ENCODE measurements at regions not wholly inside any gene's neighbourhood (a gene's known extent, or its start where the extent isn't known, plus 50 kb on each side); places are given as distances from the start of the nearest gene placed in this dataset.

GRCh38 chr6:81450180-81450579 lies 302.3 kb downstream of the TENT5A start:
- H3K9me3 ChIP-seq, result no peaks in the 10 kb centered on the region
- H3K27ac ChIP-seq, result no peak overlapping the region
- H3K4me1 ChIP-seq, result no peaks in the 10 kb centered on the region
- no peak for DNase-seq (ENCODE audit: extremely low spot score in 2 of 2)
- no peaks in the 10 kb centered on the region for H3K36me3 ChIP-seq
- H3K27me3 ChIP-seq, result no peaks in the 10 kb centered on the region
- intact Hi-C loops (cut with DNase I), result no loop called here
- H3K4me3 ChIP-seq, result no peak overlapping the region
- TF ChIP-seq CTCF (IDR thresholded peaks at IDR 0.05), result no peak
- TF ChIP-seq POLR2AphosphoS5 (IDR thresholded peaks at IDR 0.05; ENCODE audit: insufficient read depth in 1 of 2, low read depth in 1 of 2), result no peak
- TF ChIP-seq POLR2A (IDR thresholded peaks at IDR 0.05), result no peak

- Histone ChIP-seq H3K27ac (no peak overlapping the region), H3K4me1 (no peaks in the 10 kb centered on the region), H3K4me3 (no peak overlapping the region), H3K9me3 (no peaks in the 10 kb centered on the region), H3K36me3 (no peaks in the 10 kb centered on the region), H3K27me3 (no peaks in the 10 kb centered on the region)
- intact Hi-C loops (cut with DNase I), result no loop called here
- DNase-seq (ENCODE audit: extremely low spot score in 2 of 2), result no peak
- TF ChIP-seq CTCF (IDR thresholded peaks at IDR 0.05), result no peak
- no peak for TF ChIP-seq POLR2A (IDR thresholded peaks at IDR 0.05)
- TF ChIP-seq POLR2AphosphoS5 (IDR thresholded peaks at IDR 0.05; ENCODE audit: insufficient read depth in 1 of 2, low read depth in 1 of 2), result no peak
Observed at GRCh38 chr6:81446509-81446908, 306.0 kb downstream of the TENT5A start.

GRCh38 chr6:81439417-81439816 lies 313.1 kb downstream of the TENT5A start:
- H3K27ac ChIP-seq, result no peak overlapping the region
- H3K9me3 ChIP-seq, result no peaks in the 10 kb centered on the region
- H3K36me3 ChIP-seq, result no peaks in the 10 kb centered on the region
- no peak for DNase-seq (ENCODE audit: extremely low spot score in 2 of 2)
- TF ChIP-seq POLR2AphosphoS5 (IDR thresholded peaks at IDR 0.05; ENCODE audit: insufficient read depth in 1 of 2, low read depth in 1 of 2) (no peak), POLR2A (IDR thresholded peaks at IDR 0.05) (no peak), CTCF (IDR thresholded peaks at IDR 0.05) (no peak)
- H3K4me3 ChIP-seq, result no peak overlapping the region
- intact Hi-C loops (cut with DNase I), result no loop called here
- H3K4me1 ChIP-seq, result no peaks in the 10 kb centered on the region
- no peaks in the 10 kb centered on the region for H3K27me3 ChIP-seq

- TF ChIP-seq POLR2AphosphoS5 (IDR thresholded peaks at IDR 0.05; ENCODE audit: insufficient read depth in 1 of 2, low read depth in 1 of 2) (no peak), CTCF (IDR thresholded peaks at IDR 0.05) (no peak), POLR2A (IDR thresholded peaks at IDR 0.05) (no peak)
- H3K4me3 ChIP-seq, result no peak overlapping the region
- intact Hi-C loops (cut with DNase I), result no loop called here
- DNase-seq (ENCODE audit: extremely low spot score in 2 of 2), result no peak
- no peaks in the 10 kb centered on the region for H3K36me3 ChIP-seq
- H3K4me1 ChIP-seq, result no peaks in the 10 kb centered on the region
- no peaks in the 10 kb centered on the region for H3K27me3 ChIP-seq
- no peak overlapping the region for H3K27ac ChIP-seq
- no peaks in the 10 kb centered on the region for H3K9me3 ChIP-seq
Observed at GRCh38 chr6:81436990-81437389, 315.5 kb downstream of the TENT5A start.

- Histone ChIP-seq H3K27ac (no peak overlapping the region), H3K4me3 (no peak overlapping the region), H3K27me3 (no peaks in the 10 kb centered on the region), H3K9me3 (no peaks in the 10 kb centered on the region), H3K36me3 (no peaks in the 10 kb centered on the region), H3K4me1 (no peaks in the 10 kb centered on the region)
- TF ChIP-seq POLR2A (IDR thresholded peaks at IDR 0.05), result no peak
- no peak for TF ChIP-seq CTCF (IDR thresholded peaks at IDR 0.05)
- no peak for TF ChIP-seq POLR2AphosphoS5 (IDR thresholded peaks at IDR 0.05; ENCODE audit: insufficient read depth in 1 of 2, low read depth in 1 of 2)
- intact Hi-C loops (cut with DNase I), result no loop called here
- no peak for DNase-seq (ENCODE audit: extremely low spot score in 2 of 2)
Observed at GRCh38 chr6:81413306-81413705, 339.2 kb downstream of the TENT5A start.
